Stimulated activated effector memory CD8-positive, alpha-beta T cell treated with anti-CD3 and anti-CD28 coated beads, Interleukin-12 subunit alpha, Interleukin-12 subunit beta, amount 100 ng/mL, for 72 hours (primary cell): ENCODE measurements at regions not wholly inside any gene's neighbourhood (a gene's known extent, or its start where the extent isn't known, plus 50 kb on each side); places are given as distances from the start of the nearest gene placed in this dataset.
A peak's percentile ranks its signal among the peaks of the same experiment; 100 is the strongest.

ENCODE experiments used
- ATAC-seq: fragments of 150-1000 bp; cut with Tn5 transposase; 2 replicates; pipeline ENCODE4 v1.10.0; 2021
- DNase-seq, 2 donors: peaks; one replicate each; pipeline ENCODE4 v3.0.0; 2021 to 2022; ENCODE audit warnings: low spot score in 2 of 2
- H3K27ac Mint-ChIP-seq: one replicate; pipeline ENCODE4 v1.8.0; 2022; ENCODE audit warnings: mild to moderate bottlenecking, mixed read lengths
- H3K36me3 Mint-ChIP-seq: one replicate; pipeline ENCODE4 v1.8.0; 2022; ENCODE audit warnings: mild to moderate bottlenecking, mixed read lengths
- H3K4me1 Mint-ChIP-seq: one replicate; pipeline ENCODE4 v1.8.0; 2022; ENCODE audit warnings: mixed read lengths
- H3K4me3 Mint-ChIP-seq: one replicate; pipeline ENCODE4 v1.8.0; 2022; ENCODE audit warnings: mild to moderate bottlenecking, mixed read lengths
- H3K9me3 Mint-ChIP-seq: one replicate; pipeline ENCODE4 v1.8.0; 2022; ENCODE audit warnings: mixed read lengths

- no peak overlapping the region for H3K4me3 Mint-ChIP-seq
- no peaks in the 10 kb centered on the region for H3K9me3 Mint-ChIP-seq
- DNase-seq (peak in 1 of 2 donors; percentile 42), ATAC-seq (no peak)
- H3K27ac Mint-ChIP-seq, result no peak overlapping the region
- no peaks in the 10 kb centered on the region for H3K36me3 Mint-ChIP-seq
- H3K4me1 Mint-ChIP-seq, result peaks cover 7% of the 10 kb centered on the region
Measured at GRCh38 chr9:92189782-92190535, 74.7 kb upstream of the SPTLC1 start.

DNA sequence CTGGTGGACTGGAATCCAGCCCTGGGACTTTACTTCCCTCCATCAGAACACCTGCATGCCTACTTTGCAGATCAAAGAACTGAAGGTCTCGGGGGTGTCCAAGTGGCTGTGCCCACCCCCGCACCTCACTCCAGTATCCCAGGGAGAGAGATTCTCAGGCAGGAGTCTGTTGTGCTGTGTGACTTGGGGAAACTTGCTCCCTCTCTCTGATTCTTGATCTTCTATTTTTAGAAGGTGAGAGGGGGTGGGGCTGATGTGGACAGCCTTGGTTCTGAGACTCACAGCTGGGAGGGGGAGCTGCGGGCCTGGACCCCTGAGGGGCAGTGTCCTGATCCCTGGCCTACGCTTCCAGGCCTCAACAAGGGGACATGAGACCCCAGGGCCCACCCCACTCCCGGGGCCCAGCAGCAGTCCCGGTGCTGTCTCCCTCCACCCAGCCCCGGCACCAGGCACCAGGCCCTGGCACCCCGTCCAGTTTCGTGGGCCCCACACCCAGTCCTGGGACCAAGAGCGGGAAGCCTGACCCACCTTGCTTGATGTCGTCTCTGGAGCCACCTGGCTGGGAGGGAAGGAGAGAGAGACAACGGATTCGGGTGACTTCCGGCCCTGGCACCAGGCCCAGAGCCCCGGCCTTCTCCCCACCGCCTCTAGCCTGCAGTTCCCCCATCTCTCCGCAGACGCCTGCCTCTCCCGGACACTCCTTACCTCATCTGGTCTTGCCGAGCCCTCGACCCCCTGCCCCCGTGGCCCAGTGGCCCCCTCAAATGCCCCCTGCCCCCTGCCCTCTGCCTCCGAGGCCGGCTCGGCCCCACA lies 74.0 kb upstream of the SPTLC1 start:
- Mint-ChIP-seq H3K4me1 (peaks cover 7% of the 10 kb centered on the region), H3K36me3 (no peaks in the 10 kb centered on the region), H3K9me3 (no peaks in the 10 kb centered on the region), H3K27ac (no peak overlapping the region), H3K4me3 (no peak overlapping the region)
- ATAC-seq, result no peak
- peak in 1 of 2 donors; percentile 42 for DNase-seq

DNA sequence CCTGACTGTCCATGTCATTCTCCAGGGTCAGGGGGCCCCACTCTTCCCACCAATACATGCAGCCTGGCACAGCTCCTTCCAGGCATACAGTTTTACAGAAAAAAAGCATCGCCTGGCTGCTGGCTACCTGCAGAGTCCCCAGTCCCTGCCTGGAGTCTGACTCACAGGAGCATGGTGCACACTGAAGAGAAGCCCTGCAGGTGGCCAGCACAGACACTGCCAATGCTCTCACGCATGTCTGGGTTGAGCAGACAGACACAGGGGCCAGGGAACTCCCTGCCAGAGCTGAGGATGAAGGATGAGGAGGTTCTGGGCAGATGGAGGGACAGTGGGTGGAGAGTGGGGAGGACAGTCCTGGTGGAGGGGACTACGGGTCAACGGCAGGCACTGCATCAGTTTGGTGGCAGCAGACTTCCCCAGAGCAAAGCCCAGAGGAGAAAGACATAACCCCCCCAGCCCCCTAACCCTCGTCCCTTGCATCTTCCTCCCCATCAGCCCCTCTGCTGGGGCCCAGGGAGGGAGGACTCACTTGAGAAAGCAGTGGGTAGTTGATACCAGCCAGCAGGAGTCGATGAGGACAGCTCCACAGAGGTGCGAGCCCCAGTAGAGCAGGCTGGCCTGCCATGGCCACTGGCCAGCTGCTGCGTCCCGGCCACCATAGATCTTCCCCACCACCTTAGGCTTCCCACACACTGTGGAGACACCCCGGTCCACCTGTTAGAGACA lies 72.9 kb upstream of the SPTLC1 start:
- Mint-ChIP-seq H3K27ac (no peak overlapping the region), H3K4me1 (peaks cover 7% of the 10 kb centered on the region), H3K4me3 (no peak overlapping the region), H3K36me3 (no peaks in the 10 kb centered on the region), H3K9me3 (no peaks in the 10 kb centered on the region)
- ATAC-seq (peak; percentile 31), DNase-seq (no peak)

DNA sequence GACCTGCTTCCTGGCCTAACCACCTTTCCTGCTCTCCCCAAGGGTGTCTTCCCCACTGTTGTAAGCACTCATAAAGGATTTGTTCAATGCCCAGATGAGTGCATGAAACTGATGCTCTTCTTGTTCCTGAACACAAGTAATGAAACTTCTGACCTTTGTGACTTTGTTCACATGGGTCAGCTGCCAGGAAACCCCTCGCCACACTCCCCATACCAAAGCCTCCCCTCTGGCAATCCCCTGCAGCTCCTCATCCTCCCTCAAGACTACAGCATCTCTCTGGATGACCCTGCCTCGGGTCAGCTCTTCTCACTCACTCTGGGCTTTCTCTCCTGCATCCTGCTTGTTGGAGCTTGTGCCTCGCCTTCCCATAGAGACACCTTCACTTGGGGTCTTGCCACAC lies 72.2 kb upstream of the SPTLC1 start:
- Mint-ChIP-seq H3K27ac (no peak overlapping the region), H3K9me3 (no peaks in the 10 kb centered on the region), H3K4me1 (peaks cover 7% of the 10 kb centered on the region), H3K4me3 (no peak overlapping the region), H3K36me3 (no peaks in the 10 kb centered on the region)
- ATAC-seq, result no peak
- no peak for DNase-seq

DNA sequence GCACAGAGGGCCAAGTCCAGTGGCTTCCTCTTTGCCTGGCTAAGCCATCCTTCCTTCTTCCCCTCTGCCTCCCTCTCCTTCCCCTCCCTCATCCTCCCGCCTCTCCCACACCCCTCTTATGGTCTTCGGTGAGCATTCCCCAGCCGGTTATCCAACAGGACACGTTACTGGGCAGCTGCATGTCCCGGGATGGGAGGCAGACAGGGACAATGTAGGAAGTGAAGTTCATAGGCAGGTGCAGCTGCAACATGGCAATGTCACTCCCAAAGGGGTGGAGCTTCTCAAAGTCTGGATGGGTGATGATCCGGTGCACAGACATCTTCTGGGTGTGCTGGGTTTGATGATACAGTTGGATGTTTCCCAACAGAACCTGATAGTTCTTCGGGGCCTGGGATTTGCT lies 71.4 kb upstream of the SPTLC1 start:
- H3K36me3 Mint-ChIP-seq, result no peaks in the 10 kb centered on the region
- DNase-seq (no peak), ATAC-seq (no peak)
- H3K4me1 Mint-ChIP-seq, result peaks cover 7% of the 10 kb centered on the region
- H3K27ac Mint-ChIP-seq, result no peak overlapping the region
- no peaks in the 10 kb centered on the region for H3K9me3 Mint-ChIP-seq
- no peak overlapping the region for H3K4me3 Mint-ChIP-seq

GRCh38 chr9:92185681-92186080 lies 70.5 kb upstream of the SPTLC1 start:
- ATAC-seq, result no peak
- no peaks in the 10 kb centered on the region for H3K9me3 Mint-ChIP-seq
- H3K36me3 Mint-ChIP-seq, result no peaks in the 10 kb centered on the region
- no peak overlapping the region for H3K27ac Mint-ChIP-seq
- H3K4me3 Mint-ChIP-seq, result no peak overlapping the region
- peaks cover 7% of the 10 kb centered on the region for H3K4me1 Mint-ChIP-seq
- no peak for DNase-seq

- Mint-ChIP-seq H3K36me3 (no peaks in the 10 kb centered on the region), H3K9me3 (no peaks in the 10 kb centered on the region), H3K4me1 (peaks cover 7% of the 10 kb centered on the region), H3K4me3 (no peak overlapping the region), H3K27ac (no peak overlapping the region)
- peak in 1 of 2 donors; percentile 23 for DNase-seq
- ATAC-seq, result no peak
Measured at GRCh38 chr9:92185096-92185495, 69.9 kb upstream of the SPTLC1 start.

DNA sequence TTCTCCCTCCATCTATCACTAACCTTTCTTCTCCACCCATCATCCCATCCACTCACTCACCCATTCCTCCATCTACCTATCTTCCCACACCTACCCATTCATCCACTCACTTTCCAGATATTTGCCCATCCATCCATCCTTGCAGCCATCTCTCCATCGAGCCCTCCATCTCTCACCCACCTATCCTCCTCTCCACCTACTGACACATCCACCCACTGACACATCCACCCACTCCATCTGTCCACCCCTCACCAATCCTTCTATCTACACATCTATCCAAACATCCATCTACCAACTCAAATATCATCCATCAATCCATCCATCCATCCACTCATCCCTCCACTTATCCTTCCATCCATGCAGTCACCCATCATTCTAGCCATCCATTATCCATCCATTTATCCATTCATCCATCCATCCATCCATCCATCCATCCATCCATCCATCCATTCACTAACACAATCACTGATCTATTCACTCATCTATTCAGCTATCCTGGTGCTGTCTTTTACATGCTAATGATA lies 68.9 kb upstream of the SPTLC1 start:
- Mint-ChIP-seq H3K4me1 (peaks cover 7% of the 10 kb centered on the region), H3K36me3 (no peaks in the 10 kb centered on the region), H3K27ac (no peak overlapping the region), H3K4me3 (no peak overlapping the region), H3K9me3 (no peaks in the 10 kb centered on the region)
- ATAC-seq (no peak), DNase-seq (no peak)

- Mint-ChIP-seq H3K4me1 (peaks cover 7% of the 10 kb centered on the region), H3K36me3 (no peaks in the 10 kb centered on the region), H3K9me3 (no peaks in the 10 kb centered on the region), H3K27ac (no peak overlapping the region), H3K4me3 (no peak overlapping the region)
- DNase-seq, result no peak
- ATAC-seq, result no peak
Measured at GRCh38 chr9:92183449-92183848, 68.2 kb upstream of the SPTLC1 start.

GRCh38 chr9:92181296-92181695 lies 66.1 kb upstream of the SPTLC1 start:
- no peaks in the 10 kb centered on the region for H3K36me3 Mint-ChIP-seq
- H3K9me3 Mint-ChIP-seq, result no peaks in the 10 kb centered on the region
- no peak overlapping the region for H3K27ac Mint-ChIP-seq
- no peaks in the 10 kb centered on the region for H3K4me1 Mint-ChIP-seq
- DNase-seq (no peak), ATAC-seq (no peak)
- no peak overlapping the region for H3K4me3 Mint-ChIP-seq

- Mint-ChIP-seq H3K4me3 (no peak overlapping the region), H3K36me3 (no peaks in the 10 kb centered on the region), H3K27ac (no peak overlapping the region), H3K4me1 (no peaks in the 10 kb centered on the region), H3K9me3 (no peaks in the 10 kb centered on the region)
- ATAC-seq (no peak), DNase-seq (no peak)
Measured at GRCh38 chr9:92180669-92181181, 65.5 kb upstream of the SPTLC1 start.

GRCh38 chr9:92180002-92180400 lies 64.8 kb upstream of the SPTLC1 start:
- H3K4me1 Mint-ChIP-seq, result no peaks in the 10 kb centered on the region
- DNase-seq (no peak), ATAC-seq (no peak)
- no peaks in the 10 kb centered on the region for H3K36me3 Mint-ChIP-seq
- no peak overlapping the region for H3K27ac Mint-ChIP-seq
- H3K4me3 Mint-ChIP-seq, result no peak overlapping the region
- H3K9me3 Mint-ChIP-seq, result no peaks in the 10 kb centered on the region

GRCh38 chr9:92179286-92180001 lies 64.2 kb upstream of the SPTLC1 start:
- no peaks in the 10 kb centered on the region for H3K9me3 Mint-ChIP-seq
- H3K27ac Mint-ChIP-seq, result peak overlapping the region; percentile 2
- no peaks in the 10 kb centered on the region for H3K4me1 Mint-ChIP-seq
- ATAC-seq (no peak), DNase-seq (peak in 1 of 2 donors; percentile 45)
- no peak overlapping the region for H3K4me3 Mint-ChIP-seq
- no peaks in the 10 kb centered on the region for H3K36me3 Mint-ChIP-seq

DNA sequence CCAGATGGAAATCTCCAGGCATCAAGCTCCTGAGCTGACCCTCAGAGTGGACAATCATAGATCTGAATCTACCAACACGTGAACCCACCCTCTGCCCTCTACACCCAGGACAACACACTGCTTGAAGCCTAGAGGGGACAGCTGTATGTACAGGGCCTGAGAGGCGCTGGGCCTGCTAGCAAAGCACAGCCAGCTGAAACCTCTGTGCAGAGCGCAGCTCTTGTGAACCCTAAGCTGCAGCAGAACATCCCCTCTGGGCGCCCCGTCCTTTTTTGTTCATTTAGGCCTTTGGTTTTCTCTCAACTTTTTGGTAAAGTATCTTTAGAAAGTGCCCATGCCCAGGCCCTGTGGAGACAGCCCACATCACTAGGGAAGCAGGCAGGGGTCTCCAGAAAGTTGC lies 62.4 kb upstream of the SPTLC1 start:
- Mint-ChIP-seq H3K27ac (no peak overlapping the region), H3K4me1 (no peaks in the 10 kb centered on the region), H3K36me3 (no peaks in the 10 kb centered on the region), H3K4me3 (no peak overlapping the region), H3K9me3 (no peaks in the 10 kb centered on the region)
- DNase-seq (no peak), ATAC-seq (no peak)

- DNase-seq, result no peak
- H3K4me3 Mint-ChIP-seq, result no peak overlapping the region
- peak overlapping the region; percentile 69 for H3K27ac Mint-ChIP-seq
- ATAC-seq, result no peak
- no peaks in the 10 kb centered on the region for H3K36me3 Mint-ChIP-seq
- H3K9me3 Mint-ChIP-seq, result no peaks in the 10 kb centered on the region
- H3K4me1 Mint-ChIP-seq, result no peaks in the 10 kb centered on the region
Measured at GRCh38 chr9:92176800-92177185, 61.6 kb upstream of the SPTLC1 start.
